ENCODE measurements at regions not wholly inside any gene's neighbourhood (a gene's known extent, or its start where the extent isn't known, plus 50 kb on each side); places are given as distances from the start of the nearest gene placed in this dataset.

GRCh38 chr5:88524941-88525340 is 256.3 kb upstream of the TMEM161B start:
- no peak overlapping the region for H3K4me2 ChIP-seq (ENCODE audit: extremely low read depth, insufficient read depth, low read length)
- H3K9ac ChIP-seq (ENCODE audit: insufficient read depth, low read length): no peak overlapping the region
- no peaks in the 10 kb centered on the region for H3K27me3 ChIP-seq (ENCODE audit: control insufficient read depth, insufficient read depth, low read length)
- no peaks in the 10 kb centered on the region for H3K36me3 ChIP-seq (ENCODE audit: control insufficient read depth, insufficient read depth, low read length)
- no peak overlapping the region for H2AFZ ChIP-seq (ENCODE audit: low read length)
- no peak overlapping the region for H3K4me3 ChIP-seq (replicated peaks in 1 of 4; ENCODE audit: control extremely low read depth in 1 of 4, insufficient read depth in 1 of 4, low read depth in 3 of 4, low read length in 4 of 4)
- TF ChIP-seq EZH2 (IDR thresholded peaks at IDR 0.05; ENCODE audit: low read length, missing control alignments): no peak
- TF ChIP-seq CTCF (conservative IDR thresholded peaks at IDR 0.05 in 1 of 2, IDR thresholded peaks at IDR 0.05 in 1 of 2; ENCODE audit: low read depth in 1 of 2, low read length in 2 of 2): no peak
- no peak overlapping the region for H3K27ac ChIP-seq (ENCODE audit: insufficient read depth, low read length)
- no peak for DNase-seq (ENCODE audit: low read depth in 2 of 2)
- H4K20me1 ChIP-seq (ENCODE audit: control insufficient read depth, extremely low read depth, insufficient read depth, low read length): no peaks in the 10 kb centered on the region
- no peaks in the 10 kb centered on the region for H3K79me2 ChIP-seq (ENCODE audit: control insufficient read depth, insufficient read depth, low read length)
- no peaks in the 10 kb centered on the region for H3K9me3 ChIP-seq (ENCODE audit: control insufficient read depth, insufficient read depth, low read depth, low read length)
- H3K4me1 ChIP-seq (ENCODE audit: control insufficient read depth, extremely low read depth, insufficient read depth, low read length): no peaks in the 10 kb centered on the region

GRCh38 chr5:88519066-88519465 is 250.4 kb upstream of the TMEM161B start:
- DNase-seq (ENCODE audit: low read depth in 2 of 2): no peak
- H3K9ac ChIP-seq (ENCODE audit: insufficient read depth, low read length): no peak overlapping the region
- no peaks in the 10 kb centered on the region for H4K20me1 ChIP-seq (ENCODE audit: control insufficient read depth, extremely low read depth, insufficient read depth, low read length)
- no peaks in the 10 kb centered on the region for H3K79me2 ChIP-seq (ENCODE audit: control insufficient read depth, insufficient read depth, low read length)
- no peaks in the 10 kb centered on the region for H3K4me1 ChIP-seq (ENCODE audit: control insufficient read depth, extremely low read depth, insufficient read depth, low read length)
- TF ChIP-seq EZH2 (IDR thresholded peaks at IDR 0.05; ENCODE audit: low read length, missing control alignments) (no peak), CTCF (conservative IDR thresholded peaks at IDR 0.05 in 1 of 2, IDR thresholded peaks at IDR 0.05 in 1 of 2; ENCODE audit: low read depth in 1 of 2, low read length in 2 of 2) (no peak)
- H3K4me2 ChIP-seq (ENCODE audit: extremely low read depth, insufficient read depth, low read length): no peak overlapping the region
- no peak overlapping the region for H3K4me3 ChIP-seq (replicated peaks in 1 of 4; ENCODE audit: control extremely low read depth in 1 of 4, insufficient read depth in 1 of 4, low read depth in 3 of 4, low read length in 4 of 4)
- H2AFZ ChIP-seq (ENCODE audit: low read length): no peak overlapping the region
- H3K27ac ChIP-seq (ENCODE audit: insufficient read depth, low read length): no peak overlapping the region
- H3K27me3 ChIP-seq (ENCODE audit: control insufficient read depth, insufficient read depth, low read length): no peaks in the 10 kb centered on the region
- H3K36me3 ChIP-seq (ENCODE audit: control insufficient read depth, insufficient read depth, low read length): no peaks in the 10 kb centered on the region
- H3K9me3 ChIP-seq (ENCODE audit: control insufficient read depth, insufficient read depth, low read depth, low read length): no peaks in the 10 kb centered on the region

- H3K4me2 ChIP-seq (ENCODE audit: extremely low read depth, insufficient read depth, low read length): no peak overlapping the region
- no peak overlapping the region for H3K9ac ChIP-seq (ENCODE audit: insufficient read depth, low read length)
- DNase-seq (ENCODE audit: low read depth in 2 of 2): peak in 1 of 2 donors; percentile 95
- no peaks in the 10 kb centered on the region for H3K79me2 ChIP-seq (ENCODE audit: control insufficient read depth, insufficient read depth, low read length)
- H3K36me3 ChIP-seq (ENCODE audit: control insufficient read depth, insufficient read depth, low read length): no peaks in the 10 kb centered on the region
- no peak overlapping the region for H3K4me3 ChIP-seq (replicated peaks in 1 of 4; ENCODE audit: control extremely low read depth in 1 of 4, insufficient read depth in 1 of 4, low read depth in 3 of 4, low read length in 4 of 4)
- no peaks in the 10 kb centered on the region for H3K9me3 ChIP-seq (ENCODE audit: control insufficient read depth, insufficient read depth, low read depth, low read length)
- no peaks in the 10 kb centered on the region for H3K4me1 ChIP-seq (ENCODE audit: control insufficient read depth, extremely low read depth, insufficient read depth, low read length)
- TF ChIP-seq CTCF (conservative IDR thresholded peaks at IDR 0.05 in 1 of 2, IDR thresholded peaks at IDR 0.05 in 1 of 2; ENCODE audit: low read depth in 1 of 2, low read length in 2 of 2) (no peak), EZH2 (IDR thresholded peaks at IDR 0.05; ENCODE audit: low read length, missing control alignments) (no peak)
- no peak overlapping the region for H3K27ac ChIP-seq (ENCODE audit: insufficient read depth, low read length)
- H2AFZ ChIP-seq (ENCODE audit: low read length): no peak overlapping the region
- no peaks in the 10 kb centered on the region for H3K27me3 ChIP-seq (ENCODE audit: control insufficient read depth, insufficient read depth, low read length)
- no peaks in the 10 kb centered on the region for H4K20me1 ChIP-seq (ENCODE audit: control insufficient read depth, extremely low read depth, insufficient read depth, low read length)
Measured at GRCh38 chr5:88518131-88519016, 249.7 kb upstream of the TMEM161B start.

Data from fibroblast of lung (primary cell).